Prostate gland (tissue), 2 donors: ENCODE measurements at regions not wholly inside any gene's neighbourhood (a gene's known extent, or its start where the extent isn't known, plus 50 kb on each side); places are given as distances from the start of the nearest gene placed in this dataset.

Source experiments
- DNase-seq: peaks from one replicate; pipeline ENCODE4 v3.0.0-alpha.2; 2019; ENCODE audit warnings: low spot score
- H3K27ac ChIP-seq, 2 donors: fragments of 200-600 bp; sonication (generic); 2 replicates each; pipeline ENCODE4 v1.5.1; 2017 to 2019
- H3K27me3 ChIP-seq: fragments of 200-600 bp; sonication (generic); replicated peaks from 2 replicates; pipeline ENCODE4 v1.5.1; 2019; ENCODE audit not compliant: insufficient read depth
- H3K36me3 ChIP-seq, 2 donors: fragments of 200-600 bp; sonication (generic); 1 replicate in 1 of 2; 2 replicates in 1 of 2; pipeline versions ENCODE4 v1.5.1 to v1.8.1; 2017 to 2019
- H3K4me1 ChIP-seq: fragments of 200-600 bp; sonication (generic); replicated peaks from 2 replicates; pipeline ENCODE4 v1.5.1; 2019
- H3K4me3 ChIP-seq, 2 donors: fragments of 200-600 bp; sonication (generic); 2 replicates each; pipeline ENCODE4 v1.5.1; 2017 to 2019
- H3K9me3 ChIP-seq: fragments of 200-600 bp; sonication (generic); 2 replicates; pipeline ENCODE4 v1.5.1; 2017
- POLR2A ChIP-seq: fragments of 450-650 bp; IDR thresholded peaks from one replicate; pipeline ENCODE4 v1.6.1; 2016; ENCODE audit warnings: antibody characterized with exemption, mild to moderate bottlenecking
- POLR2AphosphoS5 ChIP-seq: sonication (generic); formaldehyde crosslinking; IDR thresholded peaks from one replicate; pipeline ENCODE4 v1.6.1; 2017; ENCODE audit warnings: antibody characterized with exemption
- WGBS: methylation state at CpG from one replicate; pipeline ENCODE4 v1.1.5; 2018; 5-methylcytosine and 5-hydroxymethylcytosine counted together
- intact Hi-C: fragments of 100-400 bp; cut with DNase I; formaldehyde crosslinking; loops from one replicate; pipeline ENCODE4 v1.14.2; 2022
- TF ChIP-seq, protein P1 (sequence below), 4 experiments: fragments of 200-600 bp in 2 of 4; fragments of 450-650 bp in 2 of 4; sonication (generic) in 2 of 4; IDR thresholded peaks; 1 replicate in 3 of 4; 2 replicates in 1 of 4; pipeline ENCODE4 v1.5.1; 2016 to 2019; ENCODE audit warnings: antibody characterized with exemption in 4 of 4, mild to moderate bottlenecking in 2 of 4, moderate library complexity in 2 of 4

DNA sequence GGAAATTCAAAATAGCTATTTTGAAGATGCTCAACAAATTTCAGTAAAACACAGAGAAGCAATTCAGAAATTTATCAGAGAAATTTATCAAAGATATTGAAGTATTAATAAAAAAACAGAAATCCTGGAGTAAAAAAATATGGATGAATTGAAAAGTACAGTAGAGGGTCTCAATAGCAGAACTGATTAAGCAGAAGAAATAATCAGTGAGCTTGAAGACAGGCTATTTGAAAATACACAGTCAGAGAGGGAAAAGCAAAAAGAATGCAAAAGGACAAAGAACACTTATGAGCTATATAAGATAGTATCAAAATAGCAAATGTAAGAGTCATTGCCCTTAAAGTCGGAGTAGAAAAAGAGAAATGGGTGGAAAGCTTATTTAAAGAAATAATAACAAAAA lies 107.9 kb upstream of the PPP2R2B start:
- Histone ChIP-seq H3K4me3 (no peak overlapping the region), H3K27ac (no peak overlapping the region), H3K27me3 (no peaks in the 10 kb centered on the region), H3K9me3 (no peaks in the 10 kb centered on the region), H3K4me1 (no peaks in the 10 kb centered on the region), H3K36me3 (no peaks in the 10 kb centered on the region)
- 79% methylated on average over 1 of the region's 1 CpG for WGBS
- no peak for TF ChIP-seq POLR2A
- no peak for TF ChIP-seq POLR2AphosphoS5
- TF ChIP-seq, protein P1, sequence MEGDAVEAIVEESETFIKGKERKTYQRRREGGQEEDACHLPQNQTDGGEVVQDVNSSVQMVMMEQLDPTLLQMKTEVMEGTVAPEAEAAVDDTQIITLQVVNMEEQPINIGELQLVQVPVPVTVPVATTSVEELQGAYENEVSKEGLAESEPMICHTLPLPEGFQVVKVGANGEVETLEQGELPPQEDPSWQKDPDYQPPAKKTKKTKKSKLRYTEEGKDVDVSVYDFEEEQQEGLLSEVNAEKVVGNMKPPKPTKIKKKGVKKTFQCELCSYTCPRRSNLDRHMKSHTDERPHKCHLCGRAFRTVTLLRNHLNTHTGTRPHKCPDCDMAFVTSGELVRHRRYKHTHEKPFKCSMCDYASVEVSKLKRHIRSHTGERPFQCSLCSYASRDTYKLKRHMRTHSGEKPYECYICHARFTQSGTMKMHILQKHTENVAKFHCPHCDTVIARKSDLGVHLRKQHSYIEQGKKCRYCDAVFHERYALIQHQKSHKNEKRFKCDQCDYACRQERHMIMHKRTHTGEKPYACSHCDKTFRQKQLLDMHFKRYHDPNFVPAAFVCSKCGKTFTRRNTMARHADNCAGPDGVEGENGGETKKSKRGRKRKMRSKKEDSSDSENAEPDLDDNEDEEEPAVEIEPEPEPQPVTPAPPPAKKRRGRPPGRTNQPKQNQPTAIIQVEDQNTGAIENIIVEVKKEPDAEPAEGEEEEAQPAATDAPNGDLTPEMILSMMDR (IDR thresholded peaks at IDR 0.05) = no peak
- no peak for DNase-seq
- intact Hi-C loops = no loop called here

DNA sequence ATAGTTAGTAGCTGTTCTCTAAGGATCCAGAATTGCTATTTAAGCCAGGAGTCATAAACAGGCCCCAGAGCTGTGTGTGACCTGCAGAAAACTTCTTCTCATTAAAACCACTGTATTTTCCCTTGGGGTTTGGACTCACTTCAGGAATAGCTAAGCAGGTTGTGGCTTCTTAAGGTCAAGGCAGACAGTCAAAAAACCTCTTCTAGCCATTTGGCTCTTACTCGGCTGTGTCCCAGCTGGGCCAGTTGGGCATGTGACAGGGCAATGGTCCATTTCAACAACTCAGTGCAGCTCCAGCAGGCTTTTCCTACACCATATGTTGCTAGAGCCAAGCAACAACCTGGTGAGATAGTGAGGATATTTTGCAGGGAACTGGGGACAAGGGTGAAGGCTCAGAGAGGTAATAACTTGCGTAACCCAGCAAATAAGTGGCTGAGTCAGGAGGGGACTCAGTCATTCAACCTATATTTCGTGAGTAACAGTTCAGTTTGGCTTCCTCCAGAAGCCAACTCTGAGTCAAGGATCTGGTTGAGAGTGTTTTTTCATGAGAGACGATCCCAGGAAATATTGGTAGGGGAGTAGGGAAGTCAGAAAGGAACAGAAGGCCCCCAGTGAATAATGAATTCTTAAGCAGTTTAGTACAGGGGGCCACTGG lies 115.4 kb upstream of the PPP2R2B start:
- no peaks in the 10 kb centered on the region for H3K4me1 ChIP-seq
- H3K36me3 ChIP-seq = no peaks in the 10 kb centered on the region
- TF ChIP-seq POLR2A (no peak), POLR2AphosphoS5 (no peak)
- TF ChIP-seq, protein P1 (IDR thresholded peaks at IDR 0.05) = no peak
- no peaks in the 10 kb centered on the region for H3K27me3 ChIP-seq
- WGBS = 85% methylated on average over 4 of the region's 4 CpGs
- intact Hi-C loops = no loop called here
- no peak for DNase-seq
- H3K4me3 ChIP-seq = no peak overlapping the region
- H3K27ac ChIP-seq = no peak overlapping the region
- no peaks in the 10 kb centered on the region for H3K9me3 ChIP-seq

DNA sequence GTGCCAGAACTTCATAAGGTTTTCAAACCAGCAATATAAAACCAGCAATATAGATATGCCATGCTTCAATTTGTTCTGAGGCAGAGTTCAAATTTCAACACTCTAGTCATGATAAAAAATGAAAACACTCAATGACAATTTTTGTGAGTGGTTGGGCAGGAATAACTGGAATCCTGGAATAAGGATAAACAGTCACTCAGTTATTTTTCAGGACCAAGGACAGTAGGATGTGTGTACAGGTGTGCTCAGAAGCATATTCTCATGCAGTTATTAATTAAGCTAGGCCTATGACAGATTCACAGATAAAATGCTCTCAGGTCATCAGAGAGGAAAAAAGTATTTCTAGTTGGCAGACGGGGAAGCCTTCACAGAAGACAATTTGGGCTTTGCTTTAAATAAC lies 117.3 kb upstream of the PPP2R2B start:
- no peak overlapping the region for H3K4me3 ChIP-seq
- WGBS = 55% methylated on average over 1 of the region's 1 CpG
- intact Hi-C loops = no loop called here
- no peaks in the 10 kb centered on the region for H3K36me3 ChIP-seq
- H3K9me3 ChIP-seq = no peaks in the 10 kb centered on the region
- H3K4me1 ChIP-seq = no peaks in the 10 kb centered on the region
- TF ChIP-seq, protein P1 (IDR thresholded peaks at IDR 0.05) = no peak
- no peak for TF ChIP-seq POLR2A
- no peak for TF ChIP-seq POLR2AphosphoS5
- no peak for DNase-seq
- H3K27ac ChIP-seq = no peak overlapping the region
- no peaks in the 10 kb centered on the region for H3K27me3 ChIP-seq

DNA sequence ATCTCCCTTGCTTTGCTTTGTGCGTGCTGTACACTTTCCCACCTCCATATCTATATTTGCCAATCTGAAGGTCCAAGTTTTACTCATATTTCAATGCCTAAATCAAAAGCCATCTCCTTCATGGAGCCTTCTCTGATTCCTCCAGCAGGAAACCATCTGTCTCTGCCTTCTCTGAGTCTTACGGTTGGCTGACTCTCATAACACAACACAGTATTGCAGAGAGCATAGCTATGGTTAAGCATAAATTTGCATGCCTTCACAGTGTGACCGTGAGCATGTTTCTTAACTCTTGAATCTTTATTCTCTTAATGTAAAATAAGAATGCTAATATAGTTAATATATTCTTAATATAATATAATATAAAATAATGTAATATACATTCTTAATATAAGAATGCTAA lies 136.8 kb upstream of the PPP2R2B start:
- intact Hi-C loops = no loop called here
- DNase-seq = no peak

DNA sequence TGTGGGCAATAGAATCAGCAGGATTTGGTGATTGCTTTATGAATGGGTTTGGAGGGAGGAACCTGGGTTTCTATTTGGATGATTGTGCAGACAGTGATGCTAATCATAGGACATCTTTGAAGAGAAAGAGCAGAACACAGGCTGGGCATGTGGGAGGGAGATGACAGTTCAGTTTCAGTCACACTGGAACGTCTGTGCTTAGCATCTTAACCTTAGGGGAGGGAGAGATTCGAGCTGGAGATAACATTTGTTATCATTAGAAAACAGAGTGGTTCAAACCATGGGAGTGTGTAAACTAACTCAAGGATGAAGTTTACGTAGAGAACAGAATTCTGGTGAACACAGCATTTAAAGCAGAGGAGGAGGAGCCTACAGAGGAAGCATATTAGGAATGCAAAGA lies 138.6 kb upstream of the PPP2R2B start:
- 7% methylated on average over 3 of the region's 3 CpGs for WGBS
- intact Hi-C loops = no loop called here
- H3K4me3 ChIP-seq = no peak overlapping the region
- H3K4me1 ChIP-seq = no peaks in the 10 kb centered on the region
- no peak overlapping the region for H3K27ac ChIP-seq
- H3K9me3 ChIP-seq = no peaks in the 10 kb centered on the region
- H3K36me3 ChIP-seq = no peaks in the 10 kb centered on the region
- DNase-seq = no peak
- TF ChIP-seq POLR2A (no peak), POLR2AphosphoS5 (no peak)
- TF ChIP-seq, protein P1 (IDR thresholded peaks at IDR 0.05) = no peak
- no peaks in the 10 kb centered on the region for H3K27me3 ChIP-seq

More for the DNA sequence above, 136.8 kb upstream of the PPP2R2B start:
- Histone ChIP-seq H3K4me1 (no peaks in the 10 kb centered on the region), H3K4me3 (no peak overlapping the region), H3K27me3 (no peaks in the 10 kb centered on the region), H3K27ac (no peak overlapping the region), H3K9me3 (no peaks in the 10 kb centered on the region), H3K36me3 (no peaks in the 10 kb centered on the region)
- WGBS = 87% methylated on average over 3 of the region's 3 CpGs
- TF ChIP-seq POLR2AphosphoS5 (no peak), POLR2A (no peak)
- TF ChIP-seq, protein P1 (IDR thresholded peaks at IDR 0.05) = no peak
